HCT116 (cell line): ENCODE measurements at regions not wholly inside any gene's neighbourhood (a gene's known extent, or its start where the extent isn't known, plus 50 kb on each side); places are given as distances from the start of the nearest gene placed in this dataset.

Source experiments
- ATAC-seq: fragments of 200-7000 bp; cut with Tn5 transposase; 2 replicates; pipeline ENCODE4 v1.9.1; 2020; ENCODE audit warnings: mild to moderate bottlenecking, moderate library complexity
- BruUV-seq: library from RNA; stranded (reverse); fragments of 400-500 nt; replicated peaks from 2 replicates; lab custom pipeline; 2021; lab: Mats Ljungman, UMichigan
- CTCF ChIA-PET: fragments of 300-600 bp; sonication (Branson Sonifier 250); formaldehyde crosslinking; loops from one replicate; lab custom pipeline; 2021; ENCODE audit warnings: antibody characterized with exemption; lab: Charles Lee
- POLR2A ChIA-PET: fragments of 300-600, 350-600 bp; sonication (Branson Sonifier 250); formaldehyde crosslinking; loops from one replicate; lab custom pipeline; 2021; ENCODE audit warnings: antibody characterized with exemption; lab: Charles Lee
- RAD21 ChIA-PET, 2 experiments: fragments of 300-600 bp; sonication (Branson Sonifier 250); formaldehyde crosslinking; loops; one replicate each; lab custom pipeline; 2023; ENCODE audit warnings: low total read pairs in 2 of 2; ENCODE audit not compliant: uncharacterized antibody in 2 of 2, unreplicated experiment in 2 of 2, low non-redundant PET in 1 of 2; lab: Charles Lee
- DNase-seq: peaks from one replicate; pipeline ENCODE4 v3.0.0-alpha.2; 2010; ENCODE audit warnings: low read depth, low spot score
- H2AFZ ChIP-seq: fragments of 200-600 bp; shearing (Covaris generic), sonication (generic); 2 replicates; pipeline ENCODE4 v1.6.1; 2017; ENCODE audit warnings: low read depth, mixed run types, mixed read lengths, antibody characterized with exemption, low read length; ENCODE audit not compliant: poor library complexity, severe bottlenecking
- H3K27ac ChIP-seq: 2 replicates; pipeline ENCODE4 v1.5.1; 2012; ENCODE audit warnings: low read depth, low read length
- H3K27me3 ChIP-seq: fragments of 200-600 bp; sonication (generic); 2 replicates; pipeline ENCODE4 v1.6.1; 2016; ENCODE audit warnings: mixed run types, low read length, mixed read lengths; ENCODE audit not compliant: insufficient read depth
- H3K36me3 ChIP-seq, 2 experiments: fragments of 200-500 bp in 1 of 2; fragments of 200-600 bp in 1 of 2; sonication (Bioruptor generic) in 1 of 2; sonication (generic) in 1 of 2; 2 replicates each; pipeline versions ENCODE4 v1.5.1 to v1.6.1; 2014 to 2016; ENCODE audit warnings: low read length in 2 of 2, inconsistent platforms in 1 of 2, mixed read lengths in 1 of 2, mixed run types in 1 of 2; ENCODE audit not compliant: insufficient read depth in 2 of 2, control insufficient read depth in 1 of 2
- H3K4me1 ChIP-seq, 2 experiments: fragments of 200-600 bp in 1 of 2; sonication (generic) in 1 of 2; 2 replicates each; pipeline versions ENCODE4 v1.5.1 to v1.6.1; 2012 to 2017; ENCODE audit warnings: low read length in 2 of 2, inconsistent platforms in 1 of 2, mild to moderate bottlenecking in 1 of 2, mixed read lengths in 1 of 2, mixed run types in 1 of 2, moderate library complexity in 1 of 2; ENCODE audit not compliant: insufficient read depth in 2 of 2, control insufficient read depth in 1 of 2
- H3K4me2 ChIP-seq: fragments of 200-600 bp; sonication (generic); 2 replicates; pipeline ENCODE4 v1.6.1; 2017; ENCODE audit warnings: mixed run types, low read length, mixed read lengths
- H3K4me3 ChIP-seq, 2 experiments: fragments of 200-600 bp in 1 of 2; sonication (generic) in 1 of 2; replicated peaks in 1 of 2; 2 replicates each; pipeline ENCODE4 v1.5.1; 2011 to 2016; ENCODE audit warnings: low read length in 2 of 2, control low read depth in 1 of 2, low read depth in 1 of 2, mild to moderate bottlenecking in 1 of 2, mixed read lengths in 1 of 2, mixed run types in 1 of 2
- H3K79me2 ChIP-seq: fragments of 200-600 bp; sonication (generic); 2 replicates; pipeline ENCODE4 v1.6.1; 2017; ENCODE audit warnings: mild to moderate bottlenecking, mixed run types, low read length, moderate library complexity, mixed read lengths; ENCODE audit not compliant: insufficient read depth
- H3K9ac ChIP-seq: fragments of 200-600 bp; sonication (generic); 2 replicates; pipeline ENCODE4 v1.6.1; 2016; ENCODE audit warnings: low read length, mixed read lengths
- H3K9me2 ChIP-seq: fragments of 200-600 bp; sonication (generic), shearing (Covaris generic); 2 replicates; pipeline ENCODE4 v1.6.1; 2017; ENCODE audit warnings: mixed run types, mild to moderate bottlenecking, moderate library complexity; ENCODE audit not compliant: insufficient read depth
- H3K9me3 ChIP-seq, 2 experiments: fragments of 200-500 bp in 1 of 2; fragments of 200-600 bp in 1 of 2; sonication (Bioruptor generic) in 1 of 2; sonication (generic) in 1 of 2; 2 replicates each; pipeline ENCODE4 v1.6.1; 2014 to 2017; ENCODE audit warnings: low read length in 2 of 2, mixed read lengths in 2 of 2, inconsistent platforms in 1 of 2, low read depth in 1 of 2, mild to moderate bottlenecking in 1 of 2, mixed run types in 1 of 2, moderate library complexity in 1 of 2; ENCODE audit not compliant: control insufficient read depth in 1 of 2, insufficient read depth in 1 of 2
- H4K20me1 ChIP-seq: fragments of 200-600 bp; sonication (generic), shearing (Covaris generic); 2 replicates; pipeline ENCODE4 v1.6.1; 2017; ENCODE audit warnings: mixed run types, mild to moderate bottlenecking, moderate library complexity; ENCODE audit not compliant: insufficient read depth
- CBX3 ChIP-seq: IDR thresholded peaks from 2 replicates; pipeline ENCODE4 v1.6.1; 2012; ENCODE audit warnings: low read depth
- CEBPB ChIP-seq: IDR thresholded peaks from 2 replicates; pipeline ENCODE4 v1.6.1; 2012; ENCODE audit warnings: low read depth
- EGR1 ChIP-seq: IDR thresholded peaks from 2 replicates; pipeline ENCODE4 v1.6.1; 2012; ENCODE audit warnings: low read depth
- ELF1 ChIP-seq: IDR thresholded peaks from 2 replicates; pipeline ENCODE4 v1.6.1; 2012; ENCODE audit warnings: low read depth, borderline replicate concordance
- EZH2phosphoT487 ChIP-seq: fragments of 200-600 bp; IDR thresholded peaks from 2 replicates; pipeline ENCODE4 v1.6.1; 2018; ENCODE audit warnings: antibody characterized with exemption, borderline replicate concordance
- RAD21 ChIP-seq: IDR thresholded peaks from 2 replicates; pipeline ENCODE4 v1.6.1; 2012; ENCODE audit warnings: low read depth, mild to moderate bottlenecking
- SIN3A ChIP-seq: IDR thresholded peaks from 2 replicates; pipeline ENCODE4 v1.6.1; 2012; ENCODE audit warnings: low read depth
- TCF7L2 ChIP-seq: IDR thresholded peaks from 2 replicates; pipeline ENCODE4 v1.7.0; 2011; ENCODE audit warnings: borderline replicate concordance, inconsistent platforms; ENCODE audit not compliant: insufficient read depth, insufficient read length; ENCODE audit errors: extremely low read depth
- ZFX ChIP-seq: fragments of 450-650 bp; IDR thresholded peaks from 2 replicates; pipeline ENCODE4 v1.6.1; 2017
- intact Hi-C: fragments of 100-400 bp; cut with micrococcal nuclease; formaldehyde crosslinking; loops from 2 replicates; pipeline ENCODE4 v1.10.0; 2022
- TF ChIP-seq, protein P1 (sequence below), 3 experiments: fragments of 200-600 bp in 1 of 3; sonication (generic) in 1 of 3; IDR thresholded peaks in 2 of 3; conservative IDR thresholded peaks in 1 of 3; 2 replicates each; pipeline ENCODE4 v1.5.1; 2012 to 2017; ENCODE audit warnings: low read depth in 2 of 3, low read length in 2 of 3, antibody characterized with exemption in 1 of 3, borderline replicate concordance in 1 of 3, control low read depth in 1 of 3, mild to moderate bottlenecking in 1 of 3, mixed read lengths in 1 of 3, mixed run types in 1 of 3, moderate library complexity in 1 of 3; ENCODE audit not compliant: insufficient read depth in 1 of 3
- TF ChIP-seq, protein P2 (sequence below): IDR thresholded peaks from 2 replicates; pipeline ENCODE4 v1.6.1; 2011; ENCODE audit warnings: mild to moderate bottlenecking, low read length, moderate library complexity; ENCODE audit not compliant: insufficient replicate concordance; ENCODE audit errors: extremely low read depth

DNA sequence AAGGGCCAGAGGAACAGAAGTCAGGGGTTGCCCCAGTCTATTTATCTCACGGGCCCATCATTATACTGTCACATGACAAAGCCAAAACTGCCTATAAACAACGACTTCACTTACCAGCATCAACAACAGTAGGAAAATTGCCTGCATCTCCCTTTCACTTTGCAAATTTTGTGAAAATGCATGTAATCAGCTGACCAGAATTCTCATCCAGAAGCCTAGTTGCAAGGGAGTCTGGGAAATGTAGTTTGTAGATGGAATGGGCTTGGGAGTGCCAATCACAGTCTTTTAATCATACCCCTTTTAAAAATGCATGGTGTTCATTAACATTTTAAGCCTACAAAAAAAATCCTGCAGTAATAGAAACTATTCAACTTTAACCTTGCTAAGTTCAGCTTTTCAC is 369.3 kb upstream of the TMPO start:
- no peak overlapping the region for H3K4me2 ChIP-seq
- no TSS peak for BruUV-seq

More for the DNA sequence above, 369.3 kb upstream of the TMPO start:
- POLR2A ChIA-PET = no interaction called here
- ATAC-seq = no peak
- H3K36me3 ChIP-seq = no peaks in the 10 kb centered on the region
- no peaks in the 10 kb centered on the region for H3K9me2 ChIP-seq
- no peaks in the 10 kb centered on the region for H3K79me2 ChIP-seq
- RAD21 ChIA-PET = no interaction called here
- peaks cover 17% of the 10 kb centered on the region for H3K27me3 ChIP-seq
- TF ChIP-seq EGR1 = no peak
- TF ChIP-seq, protein P1, sequence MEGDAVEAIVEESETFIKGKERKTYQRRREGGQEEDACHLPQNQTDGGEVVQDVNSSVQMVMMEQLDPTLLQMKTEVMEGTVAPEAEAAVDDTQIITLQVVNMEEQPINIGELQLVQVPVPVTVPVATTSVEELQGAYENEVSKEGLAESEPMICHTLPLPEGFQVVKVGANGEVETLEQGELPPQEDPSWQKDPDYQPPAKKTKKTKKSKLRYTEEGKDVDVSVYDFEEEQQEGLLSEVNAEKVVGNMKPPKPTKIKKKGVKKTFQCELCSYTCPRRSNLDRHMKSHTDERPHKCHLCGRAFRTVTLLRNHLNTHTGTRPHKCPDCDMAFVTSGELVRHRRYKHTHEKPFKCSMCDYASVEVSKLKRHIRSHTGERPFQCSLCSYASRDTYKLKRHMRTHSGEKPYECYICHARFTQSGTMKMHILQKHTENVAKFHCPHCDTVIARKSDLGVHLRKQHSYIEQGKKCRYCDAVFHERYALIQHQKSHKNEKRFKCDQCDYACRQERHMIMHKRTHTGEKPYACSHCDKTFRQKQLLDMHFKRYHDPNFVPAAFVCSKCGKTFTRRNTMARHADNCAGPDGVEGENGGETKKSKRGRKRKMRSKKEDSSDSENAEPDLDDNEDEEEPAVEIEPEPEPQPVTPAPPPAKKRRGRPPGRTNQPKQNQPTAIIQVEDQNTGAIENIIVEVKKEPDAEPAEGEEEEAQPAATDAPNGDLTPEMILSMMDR (IDR thresholded peaks at IDR 0.05 in 2 of 3, conservative IDR thresholded peaks at IDR 0.05 in 1 of 3; ENCODE audit: borderline replicate concordance in 1 of 3, insufficient read depth in 1 of 3, low read depth in 2 of 3, low read length in 2 of 3) = no peak
- TF ChIP-seq, protein P2, sequence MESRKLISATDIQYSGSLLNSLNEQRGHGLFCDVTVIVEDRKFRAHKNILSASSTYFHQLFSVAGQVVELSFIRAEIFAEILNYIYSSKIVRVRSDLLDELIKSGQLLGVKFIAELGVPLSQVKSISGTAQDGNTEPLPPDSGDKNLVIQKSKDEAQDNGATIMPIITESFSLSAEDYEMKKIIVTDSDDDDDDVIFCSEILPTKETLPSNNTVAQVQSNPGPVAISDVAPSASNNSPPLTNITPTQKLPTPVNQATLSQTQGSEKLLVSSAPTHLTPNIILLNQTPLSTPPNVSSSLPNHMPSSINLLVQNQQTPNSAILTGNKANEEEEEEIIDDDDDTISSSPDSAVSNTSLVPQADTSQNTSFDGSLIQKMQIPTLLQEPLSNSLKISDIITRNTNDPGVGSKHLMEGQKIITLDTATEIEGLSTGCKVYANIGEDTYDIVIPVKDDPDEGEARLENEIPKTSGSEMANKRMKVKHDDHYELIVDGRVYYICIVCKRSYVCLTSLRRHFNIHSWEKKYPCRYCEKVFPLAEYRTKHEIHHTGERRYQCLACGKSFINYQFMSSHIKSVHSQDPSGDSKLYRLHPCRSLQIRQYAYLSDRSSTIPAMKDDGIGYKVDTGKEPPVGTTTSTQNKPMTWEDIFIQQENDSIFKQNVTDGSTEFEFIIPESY = no peak
- TF ChIP-seq CEBPB = no peak
- no peak for TF ChIP-seq TCF7L2
- no peak for TF ChIP-seq SIN3A
- no peak for TF ChIP-seq EZH2phosphoT487
- TF ChIP-seq ELF1 = no peak
- TF ChIP-seq CBX3 = no peak
- TF ChIP-seq RAD21 = no peak
- no peak for TF ChIP-seq ZFX
- no peak for DNase-seq
- no peaks in the 10 kb centered on the region for H4K20me1 ChIP-seq
- no peaks in the 10 kb centered on the region for H3K9me3 ChIP-seq
- CTCF ChIA-PET = no interaction called here
- no peak overlapping the region for H3K27ac ChIP-seq
- no peak overlapping the region for H3K4me3 ChIP-seq
- intact Hi-C loops = no loop called here
- H3K4me1 ChIP-seq = no peaks in the 10 kb centered on the region
- H3K9ac ChIP-seq = no peak overlapping the region
- H2AFZ ChIP-seq = no peak overlapping the region
